Activated T-cell treated with anti-CD3 and anti-CD28 coated beads for 1 hour (primary cell): ENCODE measurements at regions not wholly inside any gene's neighbourhood (a gene's known extent, or its start where the extent isn't known, plus 50 kb on each side); places are given as distances from the start of the nearest gene placed in this dataset.
"Not testable (repeated sequence)": the region's sequence is repeated elsewhere in the genome, so short reads cannot be mapped to it uniquely, and the experiment has no call there.

Experiments
- DNase-seq: peaks from one replicate; pipeline ENCODE4 v3.0.0-alpha.2; 2020; ENCODE audit warnings: low read depth

DNA sequence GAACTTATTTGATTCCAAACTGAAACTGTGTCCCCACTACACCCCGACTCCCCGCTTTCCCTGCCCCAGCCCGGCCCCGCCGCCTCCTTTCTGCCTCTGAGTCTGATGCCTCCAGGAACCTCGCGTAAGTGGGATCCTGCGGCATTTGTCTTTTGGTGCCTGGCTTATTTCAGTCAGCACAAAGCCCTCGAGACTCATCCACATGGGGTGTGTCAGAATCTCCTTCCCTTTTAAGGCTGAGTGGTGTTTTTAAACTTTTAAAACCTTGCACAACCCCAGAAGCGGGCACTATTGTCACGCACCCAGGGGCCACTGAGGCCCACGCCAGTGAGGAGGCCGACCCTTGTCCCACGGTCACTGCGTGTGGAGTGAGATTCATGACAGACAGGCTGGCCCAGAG, 206.9 kb downstream of the NPIPB11 start:
- not testable (repeated sequence) for DNase-seq

DNA sequence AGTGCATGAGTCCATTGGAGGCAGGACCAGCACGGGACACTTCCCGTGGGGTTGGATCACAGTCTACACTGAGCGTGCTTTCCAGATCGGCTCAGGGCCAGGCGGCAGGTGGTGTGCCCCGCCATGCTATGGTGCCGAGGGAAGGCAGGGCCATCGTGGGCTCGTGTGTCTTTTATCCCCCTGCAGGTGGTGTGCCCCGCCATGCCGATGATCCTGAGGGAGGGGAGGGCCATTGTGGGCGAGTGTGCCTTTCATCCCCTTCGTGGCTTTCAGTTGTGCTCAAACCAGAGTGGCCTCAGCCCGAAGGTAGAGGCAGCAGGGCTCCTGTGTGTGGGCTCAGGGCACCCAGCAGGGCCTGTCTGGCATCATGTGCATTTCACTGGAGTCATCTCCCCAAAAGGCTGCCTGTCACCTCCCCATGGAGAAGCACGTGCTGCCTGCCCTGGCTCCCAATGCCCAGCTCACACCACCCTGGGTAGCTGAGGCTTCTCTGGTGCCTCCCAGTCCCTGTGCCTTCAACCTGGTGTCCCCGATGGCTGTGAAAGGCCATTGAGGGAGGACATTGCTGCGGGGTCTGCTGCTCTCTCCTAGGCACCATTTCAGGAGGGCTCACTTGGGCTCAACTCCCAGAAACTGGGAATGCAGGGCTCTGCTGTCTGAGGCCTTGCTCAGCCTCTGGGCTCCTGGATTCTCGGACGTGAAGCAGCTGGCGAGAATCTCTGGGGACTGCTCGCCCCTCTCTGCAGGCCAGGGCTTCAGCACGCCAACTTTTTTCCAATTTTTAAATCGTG, 207.6 kb downstream of the NPIPB11 start:
- no peak for DNase-seq

DNA sequence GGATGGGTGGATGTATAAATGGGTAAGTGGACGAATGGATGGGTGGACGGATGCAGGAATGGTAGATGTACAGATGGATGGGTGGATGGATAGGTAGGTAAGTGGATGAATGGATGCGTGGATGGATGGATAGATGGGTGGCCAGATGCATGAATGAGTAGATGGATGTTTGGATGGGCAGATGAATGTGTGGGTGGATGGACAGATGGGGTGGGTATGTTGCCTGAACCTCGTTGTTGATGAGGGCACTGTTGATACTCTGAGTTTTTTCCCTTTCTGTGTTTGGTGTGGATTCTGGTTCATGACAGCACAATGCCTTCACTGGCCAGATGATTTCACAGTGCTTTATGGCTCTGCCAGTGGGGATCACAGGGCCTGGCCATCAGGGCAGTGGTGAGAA, 208.3 kb downstream of the NPIPB11 start:
- DNase-seq = no peak

DNA sequence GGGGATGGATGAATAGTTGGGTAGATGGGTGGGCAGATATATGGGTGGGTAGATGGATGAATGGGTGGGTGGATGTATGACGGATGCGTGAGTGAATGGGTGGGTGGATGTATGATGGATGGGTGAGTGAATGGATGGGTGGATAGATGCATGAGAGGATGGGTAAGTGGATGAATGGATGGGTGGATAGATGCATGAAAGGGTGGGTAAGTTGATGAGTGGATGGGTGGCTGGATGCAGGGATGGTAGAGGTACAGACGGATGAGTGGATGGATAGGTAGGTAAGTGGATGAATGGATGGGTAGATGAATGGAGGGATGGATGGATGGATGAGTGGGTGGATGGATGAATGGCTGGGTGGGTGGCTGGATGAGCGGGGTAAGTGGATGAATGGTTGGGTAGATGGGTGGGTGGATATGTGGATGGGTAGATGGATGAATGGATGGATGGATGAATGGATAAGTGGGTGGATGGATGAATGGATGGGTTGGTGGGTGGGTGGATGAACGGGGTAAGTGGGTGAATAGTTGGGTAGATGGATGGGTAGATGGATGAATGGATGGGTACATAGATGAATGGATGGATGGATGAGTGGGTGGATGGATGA, 208.9 kb downstream of the NPIPB11 start:
- not testable (repeated sequence) for DNase-seq

DNA sequence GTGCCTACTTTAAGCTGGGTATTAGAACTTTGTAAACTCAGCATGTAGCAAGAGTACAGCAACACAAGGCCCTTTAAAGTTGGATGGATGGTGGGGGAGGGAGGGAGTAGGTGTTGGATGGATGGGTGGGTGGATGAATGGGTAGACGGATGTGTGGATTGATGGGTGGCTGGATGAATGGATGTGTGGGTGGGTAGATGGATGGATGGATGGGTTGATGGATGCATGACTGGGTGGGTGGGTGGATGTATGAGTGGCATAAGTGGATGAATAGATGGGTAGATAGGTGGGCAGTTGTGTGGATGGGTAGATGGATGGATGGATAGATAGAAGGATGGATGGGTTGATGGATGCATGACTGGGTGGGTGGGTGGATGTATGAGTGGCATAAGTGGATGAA, 209.8 kb downstream of the NPIPB11 start:
- DNase-seq = not testable (repeated sequence)

DNA sequence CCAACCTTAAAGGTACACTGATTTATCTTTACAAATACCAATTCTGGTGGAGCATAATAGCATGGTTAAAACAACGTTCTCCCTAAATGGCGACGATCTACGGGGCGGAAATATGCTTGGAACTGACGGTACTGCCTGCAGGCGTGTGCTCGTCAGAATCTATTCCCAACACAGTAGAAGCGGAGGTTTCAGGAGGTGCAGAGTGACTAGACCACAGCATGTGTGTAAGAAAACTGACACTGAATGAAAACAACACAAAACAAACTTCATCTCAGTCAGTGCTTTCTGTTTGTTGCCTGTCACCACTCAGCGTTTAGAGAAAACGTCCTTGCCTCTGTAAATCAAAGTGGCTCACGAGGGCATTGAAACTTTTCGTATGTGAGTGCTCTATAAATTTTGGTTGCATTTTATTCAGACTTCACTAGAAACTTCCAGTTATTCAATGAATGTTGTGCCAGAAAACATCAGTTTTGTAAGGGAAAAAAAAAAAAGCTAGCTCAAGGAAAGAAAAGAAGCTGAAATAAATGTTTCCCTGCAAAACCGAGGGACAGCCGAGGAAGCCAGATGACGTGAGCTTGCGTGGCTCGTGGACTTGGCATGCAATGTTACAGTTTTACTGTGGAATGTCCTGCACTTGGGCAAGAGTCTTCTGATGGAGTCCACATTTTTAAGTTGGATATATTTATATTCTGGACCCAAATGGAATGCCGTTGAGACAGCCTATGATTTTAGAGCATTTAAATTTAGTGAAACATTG, 210.4 kb downstream of the LAT start:
- not testable (repeated sequence) for DNase-seq

DNA sequence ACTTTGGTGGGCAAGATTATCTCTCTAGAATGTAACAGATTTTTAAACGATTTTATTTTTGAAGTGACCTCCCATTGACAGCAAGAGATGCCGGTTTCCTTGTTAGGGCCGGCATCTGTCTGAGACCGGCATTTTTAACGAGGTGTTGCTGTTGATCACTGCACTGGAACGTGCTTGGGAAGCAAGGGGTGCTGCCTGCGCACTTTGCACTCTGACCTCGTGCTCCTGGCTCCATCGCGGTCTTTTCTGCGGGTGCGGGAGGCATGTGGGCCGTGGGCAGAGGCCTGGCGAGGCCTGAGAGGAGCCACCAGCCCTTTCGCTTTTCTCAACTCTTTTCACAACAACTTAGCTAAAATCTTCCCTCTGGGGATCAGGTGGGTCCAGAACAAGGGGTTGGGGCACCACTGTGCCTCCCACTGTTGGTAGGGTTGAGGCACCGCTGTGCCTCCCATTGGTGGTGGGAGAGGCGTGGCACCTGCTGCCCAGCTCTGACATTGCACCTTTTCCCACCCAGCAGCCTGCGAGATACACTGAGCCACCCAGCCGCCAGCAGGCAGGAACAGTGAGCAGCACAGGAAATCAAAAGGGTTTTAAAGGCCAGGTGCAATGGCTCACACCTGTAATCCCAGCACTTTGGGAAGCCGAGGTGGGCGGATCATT, 209.5 kb downstream of the LAT start:
- DNase-seq = not testable (repeated sequence)

DNA sequence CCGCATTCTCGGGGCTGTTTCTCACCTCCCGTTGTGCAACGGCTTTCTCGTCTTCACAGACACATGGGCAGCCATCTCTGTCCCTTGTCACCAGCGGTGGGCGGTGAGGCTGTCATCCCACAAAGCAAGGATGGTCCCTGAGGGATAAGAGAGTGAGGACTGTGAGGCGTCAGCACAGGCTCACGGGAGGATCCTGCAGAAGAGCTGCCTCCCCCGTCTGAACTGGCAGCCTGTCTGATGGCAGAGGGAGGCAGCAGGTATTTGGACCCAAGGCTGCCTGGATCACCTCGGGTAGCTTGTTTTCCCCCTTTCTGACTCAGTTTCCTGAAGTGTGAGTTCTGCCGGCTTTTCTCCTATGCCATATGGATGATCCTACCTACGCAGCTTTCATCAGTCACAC, 208.8 kb downstream of the LAT start:
- DNase-seq = not testable (repeated sequence)

DNA sequence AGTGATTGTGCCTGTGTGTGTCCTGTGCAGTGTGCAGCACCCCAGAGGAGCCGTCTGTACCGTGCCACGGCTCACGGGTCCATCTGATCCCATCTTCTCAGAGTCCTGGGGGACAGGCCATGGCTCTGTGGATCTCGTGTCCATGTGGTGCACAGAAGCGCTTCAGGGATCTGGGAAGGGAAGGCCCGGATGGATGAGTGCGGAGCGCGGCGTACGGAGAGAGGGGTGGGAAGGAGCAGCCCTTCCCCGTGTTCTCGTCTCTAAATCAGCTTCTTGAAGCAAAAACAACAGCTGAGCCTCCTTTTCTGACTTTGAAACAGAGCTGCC, 208.4 kb downstream of the LAT start:
- DNase-seq = not testable (repeated sequence)

DNA sequence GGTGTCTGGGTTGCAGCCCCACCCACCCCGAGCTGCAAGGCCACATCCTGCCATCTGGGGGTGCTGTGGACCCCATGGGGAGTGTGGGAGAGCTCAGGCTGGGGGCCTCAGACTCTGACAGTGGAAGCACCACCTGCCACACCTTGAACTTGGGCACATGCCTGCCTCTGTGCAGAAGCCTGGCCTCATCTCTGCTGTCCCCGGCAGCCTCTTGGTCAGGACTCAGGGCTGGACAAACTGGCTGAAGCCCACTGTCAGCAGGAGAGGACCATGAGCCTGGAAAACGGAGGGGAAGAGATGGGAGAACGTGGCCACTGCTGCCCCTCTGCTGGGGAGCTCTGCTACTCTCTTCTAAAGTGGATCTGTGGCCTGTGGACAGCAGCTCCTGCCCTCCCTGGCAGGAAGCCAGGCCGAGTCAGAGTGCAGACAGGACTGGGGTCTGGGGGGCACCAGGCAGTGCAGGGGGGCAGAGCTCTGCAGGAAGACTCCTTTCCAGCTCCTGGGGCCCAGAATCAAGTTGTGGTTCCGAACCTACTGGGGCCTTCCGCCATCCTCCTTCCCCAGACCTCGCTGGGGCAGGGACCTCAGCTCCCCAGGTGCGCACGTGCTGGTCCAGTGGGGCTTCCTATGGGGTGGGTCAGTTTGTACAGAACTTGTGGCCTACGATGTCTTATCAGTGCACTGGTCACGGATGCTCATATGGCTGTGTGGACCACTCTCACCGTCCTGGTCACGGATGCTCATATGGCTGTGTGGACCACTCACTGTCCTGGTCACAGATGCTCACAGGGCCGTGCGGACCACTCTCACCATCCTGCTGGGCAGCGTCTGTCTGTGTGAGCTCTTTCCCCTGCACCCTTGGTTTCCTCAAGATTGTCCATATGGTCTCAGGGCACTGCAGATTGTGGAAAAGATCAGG, 207.7 kb downstream of the LAT start:
- no peak for DNase-seq

DNA sequence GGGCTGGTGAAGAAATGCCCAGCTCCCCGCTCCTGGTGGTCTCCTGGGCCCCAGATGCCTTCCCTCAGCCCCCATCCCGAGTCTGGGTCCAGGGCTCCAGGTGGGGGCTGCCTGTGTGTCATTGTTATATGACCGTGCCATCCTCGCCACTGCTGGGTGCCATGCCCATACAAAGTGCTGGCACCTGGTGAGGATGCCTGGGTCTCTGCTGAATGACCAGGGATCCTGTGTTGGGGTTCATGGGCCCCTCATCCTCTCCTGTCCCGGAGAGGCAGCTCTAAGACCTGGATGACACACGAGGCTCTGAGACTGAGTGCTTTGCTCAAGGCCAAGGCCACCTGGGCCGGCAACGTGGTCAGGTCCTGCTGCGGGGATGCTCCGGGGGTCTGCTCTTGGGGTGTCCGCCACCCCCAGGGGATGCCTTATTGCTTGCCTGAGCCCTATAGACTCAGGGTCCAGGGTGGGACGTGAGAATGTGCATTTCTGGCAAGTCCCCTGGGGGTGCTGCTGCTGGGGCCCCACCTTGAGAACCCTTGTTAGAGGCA, 206.9 kb downstream of the LAT start:
- not testable (repeated sequence) for DNase-seq

DNA sequence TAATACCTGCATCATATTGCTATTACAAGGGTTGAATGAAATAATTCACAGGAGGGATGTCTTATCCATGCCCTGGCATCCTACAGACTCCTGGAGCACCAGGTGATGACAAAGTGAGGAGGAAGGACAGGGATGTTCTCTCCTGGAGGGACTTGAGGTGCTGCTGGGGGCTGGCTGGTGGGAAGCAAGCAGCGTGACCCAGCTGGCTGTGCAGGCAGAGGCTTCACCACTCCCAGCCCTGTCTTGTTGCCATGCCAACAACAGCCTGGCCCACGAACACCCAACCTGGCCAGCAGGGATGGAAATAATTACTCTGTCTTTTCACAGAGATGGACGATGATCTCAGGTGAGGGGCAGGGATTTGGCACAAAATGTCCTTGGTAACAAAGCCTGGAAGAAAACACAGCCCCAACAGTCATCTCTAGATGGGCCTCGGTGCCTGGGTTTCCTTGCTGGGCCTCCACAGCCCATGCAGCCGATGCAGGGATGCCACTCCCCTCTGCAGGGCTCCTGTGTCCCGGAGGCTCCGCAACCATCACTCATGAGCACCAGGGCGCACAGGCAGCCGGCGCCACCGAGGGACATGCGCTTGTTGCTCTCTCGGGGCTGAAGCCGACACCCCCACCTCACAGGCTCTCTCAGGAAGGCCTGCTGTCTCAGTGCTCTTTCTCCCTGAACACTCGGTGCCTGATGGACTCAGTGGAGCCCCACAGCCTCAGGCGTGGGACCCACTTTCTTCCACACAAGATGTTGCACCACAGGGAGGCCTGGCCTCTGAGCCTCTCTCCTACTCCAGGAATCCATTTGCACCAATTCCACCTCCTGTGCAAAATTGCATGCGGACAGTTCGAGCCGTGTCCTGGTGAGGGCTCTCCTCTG, 205.9 kb downstream of the LAT start:
- not testable (repeated sequence) for DNase-seq

DNA sequence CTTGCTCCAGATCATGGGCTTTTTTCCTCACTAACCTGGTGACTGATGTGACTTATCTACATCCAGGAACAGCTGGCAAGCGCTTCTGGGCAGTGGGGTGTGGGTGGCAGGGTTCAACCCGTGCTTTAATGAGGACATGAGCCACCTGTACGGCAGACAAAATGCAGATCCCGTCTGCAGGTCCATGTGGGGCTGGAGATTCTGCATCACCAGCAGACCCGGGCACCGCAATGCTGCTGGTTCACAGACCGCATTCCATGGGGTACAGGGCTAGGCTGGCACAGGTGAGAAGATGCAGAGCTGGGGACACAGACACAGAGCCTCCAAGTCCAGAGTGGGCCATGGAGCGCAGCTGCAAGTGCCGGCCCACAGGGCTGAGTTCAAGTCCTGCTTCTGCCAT, 204.0 kb downstream of the LAT start:
- not testable (repeated sequence) for DNase-seq

DNA sequence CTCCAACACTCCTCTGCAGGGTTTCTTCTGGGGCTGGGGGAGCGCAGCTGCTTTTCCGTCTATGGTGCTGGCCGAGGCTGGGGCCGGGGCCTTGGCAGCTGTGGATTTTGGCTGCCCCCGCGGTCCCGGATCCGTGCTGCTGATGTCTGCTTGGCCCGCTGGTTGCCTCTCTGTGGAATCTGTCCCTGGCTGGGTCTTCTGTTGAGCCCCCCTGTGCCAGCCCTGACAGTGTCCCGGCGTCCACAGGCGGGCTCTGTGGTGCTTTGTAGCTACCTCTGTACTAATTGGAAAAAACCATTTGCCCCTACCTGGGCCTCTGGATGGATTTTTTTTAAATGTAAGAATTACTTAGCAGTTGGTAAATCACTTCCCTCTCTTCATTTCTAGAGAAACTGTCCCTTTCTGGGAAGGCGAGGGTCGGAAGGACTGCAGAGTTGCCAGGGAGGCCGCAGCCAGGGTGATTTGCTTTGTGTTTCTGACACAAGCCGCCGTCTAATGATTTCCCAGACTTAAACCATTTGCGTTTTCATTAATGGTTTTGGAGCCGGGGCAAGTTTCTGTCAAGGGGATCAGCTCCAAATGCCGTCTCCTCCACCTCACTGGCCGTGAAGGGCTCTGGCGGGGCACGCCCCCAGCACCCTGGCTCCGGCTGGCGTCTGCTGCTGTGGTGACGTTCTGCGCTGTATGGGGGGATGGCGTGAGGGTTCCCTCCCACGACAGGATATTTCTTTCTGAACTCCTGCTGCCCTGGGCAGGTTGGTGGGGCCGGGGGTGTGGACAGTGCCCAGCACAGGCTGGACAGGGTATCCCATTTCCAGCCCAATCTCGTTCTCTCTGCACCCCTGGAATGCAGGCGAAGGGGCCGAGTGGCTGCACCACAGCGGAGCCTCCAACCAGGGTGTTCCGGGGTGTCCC, 201.7 kb downstream of the LAT start:
- DNase-seq = not testable (repeated sequence)

DNA sequence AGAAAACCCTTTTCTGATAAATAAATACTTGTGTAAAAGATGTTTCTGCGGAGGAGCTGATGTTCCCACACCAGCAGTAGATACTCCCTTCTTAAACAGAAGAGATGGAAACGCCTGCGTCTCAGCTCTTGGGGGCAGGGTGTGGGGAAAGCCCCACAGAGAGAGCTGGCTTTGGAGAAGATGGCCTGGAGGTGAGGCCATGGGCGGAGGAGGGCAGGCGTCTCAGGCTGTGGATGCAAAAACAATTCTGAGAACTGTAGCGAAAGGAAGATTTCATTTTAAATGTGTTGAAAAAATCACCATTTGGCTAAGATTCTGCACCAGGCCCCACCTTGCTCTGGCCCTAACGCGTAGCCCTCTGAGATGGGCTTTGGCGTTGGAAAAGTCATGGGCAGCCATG, 201.0 kb downstream of the LAT start:
- not testable (repeated sequence) for DNase-seq

DNA sequence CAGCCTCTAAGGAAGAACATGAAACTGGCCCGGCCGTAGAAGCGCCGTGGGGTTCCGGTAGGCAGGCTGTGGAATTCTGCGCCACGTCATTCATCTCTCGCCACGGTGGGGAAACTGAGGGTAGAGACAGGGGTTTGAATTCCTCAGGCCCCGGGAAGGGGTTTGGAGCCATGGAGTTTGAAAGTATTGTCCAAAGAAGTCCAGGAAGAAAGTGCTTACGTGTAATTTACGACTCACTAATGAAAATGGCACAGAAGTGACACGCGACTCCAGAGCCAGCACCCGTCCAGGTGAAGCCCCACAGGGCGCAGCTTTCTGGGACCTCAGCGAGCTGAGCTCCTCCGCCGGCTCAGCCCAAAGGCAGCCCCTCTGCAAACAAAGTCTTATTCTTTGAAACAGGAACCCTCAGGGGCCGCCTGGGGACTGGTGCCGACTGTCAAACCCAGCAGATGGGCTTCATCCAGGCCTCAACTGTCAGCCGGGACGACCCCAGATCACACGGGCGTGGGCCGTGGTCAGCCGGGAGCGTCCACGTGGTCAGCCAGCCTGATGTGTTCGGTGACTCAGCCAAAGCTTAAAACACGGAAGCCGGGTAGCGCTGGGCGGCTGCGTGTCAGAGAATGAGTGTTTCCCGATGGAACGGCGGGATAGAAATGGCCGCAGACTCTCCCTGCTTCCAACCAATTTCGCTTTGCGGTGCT, 200.0 kb downstream of the LAT start:
- DNase-seq = not testable (repeated sequence)

DNA sequence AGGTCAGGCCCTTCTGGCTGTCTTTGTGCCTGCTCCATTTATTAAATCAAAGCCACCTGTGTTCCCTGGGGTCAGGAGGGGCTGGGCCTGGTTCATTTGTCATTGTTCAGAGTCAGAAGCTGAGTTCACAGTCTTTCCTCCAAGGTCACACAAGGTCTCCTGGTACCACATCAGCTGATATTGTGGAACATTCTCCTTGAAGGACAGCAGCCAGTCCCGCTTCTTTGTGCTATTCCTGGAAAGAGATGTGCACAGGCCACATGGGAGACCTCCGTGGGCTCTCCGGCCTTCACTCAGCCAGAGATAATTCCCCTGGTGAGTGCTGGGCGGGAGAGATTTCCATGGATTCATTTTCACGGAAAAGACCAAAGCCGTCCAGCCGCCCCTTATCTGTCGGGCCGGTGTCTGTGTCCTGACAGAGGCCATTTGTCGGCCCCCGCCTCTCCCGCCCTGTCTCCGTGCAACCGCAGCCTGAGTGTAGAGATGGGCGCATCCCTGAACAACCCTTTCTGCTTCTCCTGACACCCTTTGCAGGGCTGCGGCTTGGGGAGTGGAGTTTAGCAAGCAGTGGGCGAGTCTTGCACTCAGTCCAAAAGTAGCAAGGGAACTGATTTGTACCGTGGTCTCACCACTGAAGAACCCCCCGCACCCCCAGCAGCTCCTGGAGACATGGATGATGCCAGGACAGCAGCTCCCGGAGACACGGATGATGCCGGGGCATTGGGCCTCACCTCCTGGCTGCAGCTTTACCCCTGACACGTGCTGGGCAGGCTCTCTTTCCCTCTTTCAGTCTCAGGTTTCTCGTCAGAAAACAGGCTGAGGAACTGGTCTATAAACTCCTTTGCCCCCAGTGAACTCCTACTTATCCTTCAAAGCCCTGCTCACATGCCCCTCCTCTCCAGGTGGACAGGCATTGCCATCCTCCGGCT, 198.4 kb downstream of the LAT start:
- not testable (repeated sequence) for DNase-seq
